Caco-2 (cell line): ENCODE measurements at regions not wholly inside any gene's neighbourhood (a gene's known extent, or its start where the extent isn't known, plus 50 kb on each side); places are given as distances from the start of the nearest gene placed in this dataset.
"Not testable (repeated sequence)": the region's sequence is repeated elsewhere in the genome, so short reads cannot be mapped to it uniquely, and the experiment has no call there.

Source experiments
- BruUV-seq: library from RNA; stranded (reverse); fragments of 400-500 nt; replicated peaks from 2 replicates; lab custom pipeline; 2021; lab: Mats Ljungman, UMichigan
- CTCF ChIA-PET: fragments of 300-600 bp; sonication (Branson Sonifier 250); formaldehyde crosslinking; loops from one replicate; lab custom pipeline; 2022; ENCODE audit warnings: antibody characterized with exemption; lab: Charles Lee
- POLR2A ChIA-PET: fragments of 300-600 bp; sonication (Branson Sonifier 250); formaldehyde crosslinking; loops from one replicate; lab custom pipeline; 2022; ENCODE audit warnings: antibody characterized with exemption; lab: Charles Lee
- DNase-seq, 2 experiments: peaks; one replicate each; pipeline versions ENCODE4 v3.0.0 to v3.0.0-alpha.2; 2020 to 2022
- H3K27me3 ChIP-seq: replicated peaks from 2 replicates; pipeline ENCODE4 v1.6.0; 2011; ENCODE audit warnings: low read length; ENCODE audit not compliant: control insufficient read depth, insufficient read depth
- H3K36me3 ChIP-seq: 2 replicates; pipeline ENCODE4 v1.5.1; 2011; ENCODE audit warnings: low read length; ENCODE audit not compliant: control insufficient read depth, insufficient read depth
- H3K4me1 ChIP-seq: fragments of 250-450 bp; sonication (Bioruptor Pico); 2 replicates; pipeline ENCODE4 v1.5.1; 2020; ENCODE audit warnings: mild to moderate bottlenecking
- H3K4me3 ChIP-seq: 2 replicates; pipeline ENCODE4 v1.5.1; 2011; ENCODE audit warnings: low read depth, mild to moderate bottlenecking, control low read depth, low read length
- H3K9me3 ChIP-seq: fragments of 250-450 bp; sonication (Bioruptor Pico); 2 replicates; pipeline ENCODE4 v1.5.1; 2020; ENCODE audit warnings: mild to moderate bottlenecking, moderate library complexity
- H3K27ac Mint-ChIP-seq: one replicate; pipeline ENCODE4 v1.8.0; 2022; ENCODE audit warnings: mixed read lengths; ENCODE audit not compliant: unreplicated experiment
- H3K27me3 Mint-ChIP-seq: one replicate; pipeline ENCODE4 v1.8.0; 2022; ENCODE audit warnings: mixed read lengths; ENCODE audit not compliant: insufficient read depth, unreplicated experiment
- H3K36me3 Mint-ChIP-seq: one replicate; pipeline ENCODE4 v1.8.0; 2022; ENCODE audit warnings: mild to moderate bottlenecking, mixed read lengths; ENCODE audit not compliant: insufficient read depth, unreplicated experiment
- H3K4me1 Mint-ChIP-seq: one replicate; pipeline ENCODE4 v1.8.0; 2022; ENCODE audit warnings: low read depth, mixed read lengths; ENCODE audit not compliant: unreplicated experiment
- H3K4me3 Mint-ChIP-seq: one replicate; pipeline ENCODE4 v1.8.0; 2022; ENCODE audit warnings: mild to moderate bottlenecking, moderate library complexity, mixed read lengths; ENCODE audit not compliant: unreplicated experiment
- H3K9me3 Mint-ChIP-seq: one replicate; pipeline ENCODE4 v1.8.0; 2022; ENCODE audit warnings: mixed read lengths; ENCODE audit not compliant: unreplicated experiment
- intact Hi-C: fragments of 100-400 bp; cut with micrococcal nuclease; formaldehyde crosslinking; loops from one replicate; pipeline ENCODE4 v1.10.0; 2022; ENCODE audit not compliant: unreplicated experiment
- TF ChIP-seq, protein P1 (sequence below), 2 experiments: fragments of 200-600 bp in 1 of 2; IDR thresholded peaks; 1 replicate in 1 of 2; 2 replicates in 1 of 2; pipeline versions ENCODE4 v1.5.1 to v1.8.0; 2011 to 2022; ENCODE audit warnings: antibody characterized with exemption in 1 of 2, control low read depth in 1 of 2, inconsistent platforms in 1 of 2, low read depth in 1 of 2, low read length in 1 of 2, mild to moderate bottlenecking in 1 of 2, moderate library complexity in 1 of 2; ENCODE audit not compliant: insufficient read depth in 1 of 2, severe bottlenecking in 1 of 2, unreplicated experiment in 1 of 2

DNA sequence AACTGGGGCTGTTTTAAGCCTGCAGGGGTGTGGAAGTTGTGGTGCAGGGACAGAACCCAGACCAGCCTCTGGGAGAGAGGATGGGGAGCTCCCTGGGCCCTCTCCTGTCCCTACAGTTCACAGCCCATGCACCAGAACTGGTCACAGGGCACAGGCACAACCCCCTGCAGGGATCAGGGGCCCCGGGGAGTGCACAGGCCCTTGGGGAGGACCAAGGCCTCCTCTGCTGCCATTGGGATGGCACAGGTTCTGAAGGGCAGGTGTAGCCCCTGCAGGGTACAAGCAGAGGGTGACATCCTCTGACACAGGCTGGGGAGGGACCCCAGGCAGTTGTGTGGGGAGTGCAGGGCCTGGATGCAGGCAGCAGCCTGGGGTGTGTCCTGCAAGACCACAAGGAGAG lies 66.4 kb upstream of the SFSWAP start:
- H3K4me3 ChIP-seq, result no peak overlapping the region
- H3K9me3 Mint-ChIP-seq, result peaks cover 9% of the 10 kb centered on the region
- no peaks in the 10 kb centered on the region for H3K9me3 ChIP-seq
- no peaks in the 10 kb centered on the region for H3K4me1 Mint-ChIP-seq
- intact Hi-C loops, result no loop called here
- H3K36me3 ChIP-seq, result no peaks in the 10 kb centered on the region
- H3K4me1 ChIP-seq, result no peaks in the 10 kb centered on the region
- POLR2A ChIA-PET, result no interaction called here
- no peaks in the 10 kb centered on the region for H3K27me3 ChIP-seq
- no peak overlapping the region for H3K27ac Mint-ChIP-seq
- H3K4me3 Mint-ChIP-seq, result no peak overlapping the region
- TF ChIP-seq, protein P1, sequence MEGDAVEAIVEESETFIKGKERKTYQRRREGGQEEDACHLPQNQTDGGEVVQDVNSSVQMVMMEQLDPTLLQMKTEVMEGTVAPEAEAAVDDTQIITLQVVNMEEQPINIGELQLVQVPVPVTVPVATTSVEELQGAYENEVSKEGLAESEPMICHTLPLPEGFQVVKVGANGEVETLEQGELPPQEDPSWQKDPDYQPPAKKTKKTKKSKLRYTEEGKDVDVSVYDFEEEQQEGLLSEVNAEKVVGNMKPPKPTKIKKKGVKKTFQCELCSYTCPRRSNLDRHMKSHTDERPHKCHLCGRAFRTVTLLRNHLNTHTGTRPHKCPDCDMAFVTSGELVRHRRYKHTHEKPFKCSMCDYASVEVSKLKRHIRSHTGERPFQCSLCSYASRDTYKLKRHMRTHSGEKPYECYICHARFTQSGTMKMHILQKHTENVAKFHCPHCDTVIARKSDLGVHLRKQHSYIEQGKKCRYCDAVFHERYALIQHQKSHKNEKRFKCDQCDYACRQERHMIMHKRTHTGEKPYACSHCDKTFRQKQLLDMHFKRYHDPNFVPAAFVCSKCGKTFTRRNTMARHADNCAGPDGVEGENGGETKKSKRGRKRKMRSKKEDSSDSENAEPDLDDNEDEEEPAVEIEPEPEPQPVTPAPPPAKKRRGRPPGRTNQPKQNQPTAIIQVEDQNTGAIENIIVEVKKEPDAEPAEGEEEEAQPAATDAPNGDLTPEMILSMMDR (IDR thresholded peaks at IDR 0.05; ENCODE audit: insufficient read depth in 1 of 2, low read depth in 1 of 2, low read length in 1 of 2, severe bottlenecking in 1 of 2, unreplicated experiment in 1 of 2), result no peak
- no peak for DNase-seq
- BruUV-seq, result no TSS peak
- H3K36me3 Mint-ChIP-seq, result no peaks in the 10 kb centered on the region
- peaks cover 18% of the 10 kb centered on the region for H3K27me3 Mint-ChIP-seq
- CTCF ChIA-PET, result no interaction called here

DNA sequence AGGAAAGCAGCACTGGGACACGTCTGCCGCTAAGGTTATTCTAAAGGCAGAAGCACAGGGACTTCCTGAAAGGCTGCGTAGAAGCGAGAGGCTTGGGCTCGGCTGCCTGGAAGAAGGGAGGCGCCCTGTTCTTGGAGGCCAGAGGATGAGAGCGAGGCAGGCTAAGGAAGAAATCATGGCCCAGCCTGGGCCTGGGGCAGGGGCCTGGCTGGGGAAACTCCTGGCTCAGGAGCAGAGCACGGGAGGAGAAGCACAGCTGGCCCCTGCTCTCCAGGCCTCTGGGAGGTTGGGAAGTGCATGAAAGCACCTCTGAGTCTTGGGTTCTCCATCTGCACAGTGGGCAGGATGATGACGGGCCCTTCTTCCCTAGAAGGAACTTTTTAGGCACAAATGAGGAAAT lies 66.0 kb upstream of the SFSWAP start:
- H3K4me1 ChIP-seq, BruUV-seq, H3K4me3 Mint-ChIP-seq, H3K9me3 ChIP-seq, H3K27ac Mint-ChIP-seq, H3K36me3 Mint-ChIP-seq, intact Hi-C loops, DNase-seq, H3K36me3 ChIP-seq, CTCF ChIA-PET, POLR2A ChIA-PET, H3K4me3 ChIP-seq, H3K27me3 ChIP-seq, H3K4me1 Mint-ChIP-seq, H3K9me3 Mint-ChIP-seq: not testable (repeated sequence)
- peaks cover 20% of the 10 kb centered on the region for H3K27me3 Mint-ChIP-seq

DNA sequence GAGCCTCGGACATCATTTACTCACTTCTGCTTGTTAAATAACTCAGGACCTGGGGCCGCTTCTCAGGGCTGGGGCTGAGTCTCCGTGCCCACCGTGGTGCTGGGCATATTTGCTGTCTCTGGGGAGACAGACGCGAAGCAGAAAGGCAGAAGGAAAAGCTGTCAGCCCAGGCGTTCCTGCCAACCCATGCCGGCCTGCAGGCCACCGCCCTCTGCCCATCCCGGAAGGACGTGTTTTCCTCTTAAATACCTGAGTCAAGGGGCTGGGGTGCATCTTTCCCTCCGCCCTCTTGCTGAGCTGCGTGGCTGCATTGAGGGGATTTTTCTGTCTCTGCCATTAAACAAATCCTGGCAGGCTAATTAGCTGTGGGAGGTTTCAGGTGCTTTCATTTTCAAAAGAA lies 65.3 kb upstream of the SFSWAP start:
- H3K4me1 Mint-ChIP-seq, H3K36me3 ChIP-seq, H3K4me1 ChIP-seq, H3K9me3 Mint-ChIP-seq, DNase-seq, BruUV-seq, H3K27ac Mint-ChIP-seq, intact Hi-C loops, H3K4me3 Mint-ChIP-seq, H3K4me3 ChIP-seq, POLR2A ChIA-PET, H3K36me3 Mint-ChIP-seq, H3K27me3 ChIP-seq, H3K9me3 ChIP-seq, CTCF ChIA-PET: not testable (repeated sequence)
- H3K27me3 Mint-ChIP-seq, result peaks cover 15% of the 10 kb centered on the region

DNA sequence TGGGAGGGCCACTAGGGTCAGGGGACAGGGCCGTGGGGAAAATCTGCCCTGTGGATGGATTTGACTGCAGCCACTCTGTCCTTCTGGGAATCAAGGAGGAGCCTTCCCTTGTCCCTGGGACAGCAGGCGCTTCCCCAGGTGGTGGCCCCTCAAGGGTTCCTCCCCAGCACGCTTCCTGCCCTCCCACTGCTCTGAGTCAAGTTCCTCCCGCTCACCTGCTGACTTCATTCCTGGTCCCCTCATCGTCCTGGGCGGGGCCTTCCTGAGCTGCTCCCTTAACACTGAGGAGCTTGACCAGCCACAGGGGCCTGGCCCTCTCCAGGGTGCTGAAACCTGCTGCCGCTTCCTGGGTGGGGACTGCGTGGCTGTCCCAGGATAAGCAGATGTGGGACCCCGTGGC lies 64.4 kb upstream of the SFSWAP start:
- BruUV-seq, H3K9me3 ChIP-seq, H3K4me3 ChIP-seq, H3K4me1 Mint-ChIP-seq, intact Hi-C loops, H3K36me3 Mint-ChIP-seq, H3K4me3 Mint-ChIP-seq, CTCF ChIA-PET, H3K27ac Mint-ChIP-seq, POLR2A ChIA-PET, H3K9me3 Mint-ChIP-seq, H3K27me3 ChIP-seq, H3K4me1 ChIP-seq, H3K36me3 ChIP-seq: not testable (repeated sequence)
- peaks cover 19% of the 10 kb centered on the region for H3K27me3 Mint-ChIP-seq
- DNase-seq, result peak in 1 of 2 experiments; percentile 24
